ENCODE measurements at regions not wholly inside any gene's neighbourhood (a gene's known extent, or its start where the extent isn't known, plus 50 kb on each side); places are given as distances from the start of the nearest gene placed in this dataset.
"Not testable (repeated sequence)": the region's sequence is repeated elsewhere in the genome, so short reads cannot be mapped to it uniquely, and the experiment has no call there.

- H3K27me3 ChIP-seq (ENCODE audit: control insufficient read depth, insufficient read depth, low read length): no peaks in the 10 kb centered on the region
Observed at GRCh38 chr15:25246641-25247406, 192.0 kb downstream of the UBE3A start.

GRCh38 chr15:25247407-25248038 is 191.3 kb downstream of the UBE3A start:
- no peaks in the 10 kb centered on the region for H3K27me3 ChIP-seq (ENCODE audit: control insufficient read depth, insufficient read depth, low read length)
- no peak overlapping the region for H3K9ac ChIP-seq (ENCODE audit: low read depth, low read length)
- H3K36me3 ChIP-seq (ENCODE audit: control insufficient read depth, insufficient read depth, low read length): no peaks in the 10 kb centered on the region
- H3K27ac ChIP-seq (ENCODE audit: low read depth, low read length): no peak overlapping the region
- H3K9me3 ChIP-seq (ENCODE audit: control insufficient read depth, insufficient read depth, low read length): peaks cover 72% of the 10 kb centered on the region
- H3K4me3 ChIP-seq (ENCODE audit: low read depth, low read length): no peak overlapping the region
- H3K4me1 ChIP-seq (ENCODE audit: control insufficient read depth, insufficient read depth, low read length): no peaks in the 10 kb centered on the region

More at GRCh38 chr15:25246641-25247406, 192.0 kb downstream of the UBE3A start:
- Histone ChIP-seq H3K9me3 (ENCODE audit: control insufficient read depth, insufficient read depth, low read length) (peaks cover 76% of the 10 kb centered on the region), H3K36me3 (ENCODE audit: control insufficient read depth, insufficient read depth, low read length) (no peaks in the 10 kb centered on the region), H3K9ac (ENCODE audit: low read depth, low read length) (no peak overlapping the region), H3K4me1 (ENCODE audit: control insufficient read depth, insufficient read depth, low read length) (no peaks in the 10 kb centered on the region), H3K27ac (ENCODE audit: low read depth, low read length) (no peak overlapping the region), H3K4me3 (ENCODE audit: low read depth, low read length) (no peak overlapping the region)

- H3K4me1 ChIP-seq (ENCODE audit: control insufficient read depth, insufficient read depth, low read length); H3K4me3 ChIP-seq (ENCODE audit: low read depth, low read length); H3K27ac ChIP-seq (ENCODE audit: low read depth, low read length); H3K27me3 ChIP-seq (ENCODE audit: control insufficient read depth, insufficient read depth, low read length); H3K36me3 ChIP-seq (ENCODE audit: control insufficient read depth, insufficient read depth, low read length); H3K9ac ChIP-seq (ENCODE audit: low read depth, low read length): not testable (repeated sequence)
- H3K9me3 ChIP-seq (ENCODE audit: control insufficient read depth, insufficient read depth, low read length): peaks cover 66% of the 10 kb centered on the region
Observed at GRCh38 chr15:25248087-25248486, 190.7 kb downstream of the UBE3A start.

- no peak overlapping the region for H3K27ac ChIP-seq (ENCODE audit: low read depth, low read length)
- H3K4me3 ChIP-seq (ENCODE audit: low read depth, low read length): no peak overlapping the region
- no peaks in the 10 kb centered on the region for H3K36me3 ChIP-seq (ENCODE audit: control insufficient read depth, insufficient read depth, low read length)
- no peaks in the 10 kb centered on the region for H3K27me3 ChIP-seq (ENCODE audit: control insufficient read depth, insufficient read depth, low read length)
- no peak overlapping the region for H3K9ac ChIP-seq (ENCODE audit: low read depth, low read length)
- H3K4me1 ChIP-seq (ENCODE audit: control insufficient read depth, insufficient read depth, low read length): no peaks in the 10 kb centered on the region
- peaks cover 61% of the 10 kb centered on the region for H3K9me3 ChIP-seq (ENCODE audit: control insufficient read depth, insufficient read depth, low read length)
Observed at GRCh38 chr15:25248583-25249235, 190.1 kb downstream of the UBE3A start.

GRCh38 chr15:25249236-25250010 is 189.4 kb downstream of the UBE3A start:
- H3K36me3 ChIP-seq (ENCODE audit: control insufficient read depth, insufficient read depth, low read length): no peaks in the 10 kb centered on the region
- no peaks in the 10 kb centered on the region for H3K4me1 ChIP-seq (ENCODE audit: control insufficient read depth, insufficient read depth, low read length)
- H3K27ac ChIP-seq (ENCODE audit: low read depth, low read length): no peak overlapping the region
- H3K27me3 ChIP-seq (ENCODE audit: control insufficient read depth, insufficient read depth, low read length): no peaks in the 10 kb centered on the region
- peaks cover 69% of the 10 kb centered on the region for H3K9me3 ChIP-seq (ENCODE audit: control insufficient read depth, insufficient read depth, low read length)
- no peak overlapping the region for H3K4me3 ChIP-seq (ENCODE audit: low read depth, low read length)
- no peak overlapping the region for H3K9ac ChIP-seq (ENCODE audit: low read depth, low read length)

DNA sequence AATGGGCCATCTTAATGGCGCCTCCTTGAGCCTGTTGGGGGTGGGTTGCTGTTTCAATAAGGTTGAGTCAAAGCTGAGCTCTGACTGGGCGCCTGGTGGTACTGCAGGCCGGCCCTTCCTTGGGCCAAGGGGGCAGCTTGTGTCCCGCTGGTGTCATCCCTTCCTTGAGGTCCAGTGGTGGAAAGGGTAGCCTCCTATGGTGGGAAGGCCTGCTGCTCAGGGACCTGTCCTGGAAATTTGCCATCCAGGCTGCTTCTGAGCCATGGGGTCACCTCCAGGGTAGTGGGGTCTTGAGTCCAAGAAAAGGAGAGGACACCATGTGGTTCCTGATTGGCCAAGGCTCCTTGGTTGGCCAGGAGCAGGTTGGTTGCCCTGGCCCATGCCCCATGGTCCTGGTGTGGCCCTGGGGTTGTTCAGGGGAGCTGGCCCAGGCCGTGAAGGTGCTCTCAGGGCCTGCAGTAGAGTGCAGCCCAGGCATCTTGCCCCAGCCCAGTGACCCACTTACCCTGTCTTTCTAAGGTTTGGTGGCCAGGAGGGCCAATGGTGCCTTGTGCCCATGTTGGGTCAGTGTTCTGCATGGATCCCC is 188.7 kb downstream of the UBE3A start:
- Histone ChIP-seq H3K9ac (ENCODE audit: low read depth, low read length) (no peak overlapping the region), H3K27ac (ENCODE audit: low read depth, low read length) (no peak overlapping the region), H3K27me3 (ENCODE audit: control insufficient read depth, insufficient read depth, low read length) (no peaks in the 10 kb centered on the region), H3K4me3 (ENCODE audit: low read depth, low read length) (no peak overlapping the region), H3K36me3 (ENCODE audit: control insufficient read depth, insufficient read depth, low read length) (no peaks in the 10 kb centered on the region), H3K9me3 (ENCODE audit: control insufficient read depth, insufficient read depth, low read length) (peaks cover 71% of the 10 kb centered on the region), H3K4me1 (ENCODE audit: control insufficient read depth, insufficient read depth, low read length) (no peaks in the 10 kb centered on the region)

DNA sequence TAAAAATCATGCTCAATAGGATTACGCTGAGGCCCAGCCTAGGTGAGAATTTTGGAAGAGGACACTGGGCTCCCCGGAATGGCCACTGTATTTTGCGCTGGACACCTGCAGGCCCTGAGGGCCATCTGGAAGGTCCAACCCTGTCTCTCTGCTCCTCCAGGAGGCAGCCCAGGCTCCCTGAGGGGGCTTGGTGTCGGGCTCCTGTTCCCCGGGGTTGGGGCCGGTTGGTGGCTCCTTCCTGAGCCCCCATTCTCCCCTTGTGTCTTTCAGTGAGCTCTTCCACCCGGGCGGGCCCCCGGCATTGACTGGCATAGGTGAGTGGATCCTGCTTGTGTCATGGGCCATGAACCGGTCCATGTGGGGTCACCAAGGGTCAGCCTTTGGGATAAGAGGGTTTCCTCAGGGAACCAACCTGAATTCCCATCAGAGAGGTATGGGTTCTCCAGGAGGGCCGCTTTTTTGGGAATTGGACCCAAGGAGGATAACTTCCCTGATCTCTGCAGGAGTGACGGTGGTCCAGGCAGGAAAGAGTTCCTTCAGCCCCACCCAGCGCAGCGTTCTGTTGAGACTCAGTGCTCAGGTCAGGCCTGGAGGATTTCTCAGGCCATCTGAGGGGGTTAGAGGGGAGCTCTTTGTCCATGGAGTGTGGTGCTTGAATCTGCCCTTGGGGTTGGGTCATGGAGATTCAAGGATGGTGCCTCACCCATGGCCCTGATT is 187.8 kb downstream of the UBE3A start:
- Histone ChIP-seq H3K9me3 (ENCODE audit: control insufficient read depth, insufficient read depth, low read length) (peaks cover 66% of the 10 kb centered on the region), H3K36me3 (ENCODE audit: control insufficient read depth, insufficient read depth, low read length) (no peaks in the 10 kb centered on the region), H3K4me1 (ENCODE audit: control insufficient read depth, insufficient read depth, low read length) (no peaks in the 10 kb centered on the region), H3K9ac (ENCODE audit: low read depth, low read length) (no peak overlapping the region), H3K27me3 (ENCODE audit: control insufficient read depth, insufficient read depth, low read length) (no peaks in the 10 kb centered on the region), H3K4me3 (ENCODE audit: low read depth, low read length) (no peak overlapping the region), H3K27ac (ENCODE audit: low read depth, low read length) (no peak overlapping the region)

- Histone ChIP-seq H3K4me3 (ENCODE audit: low read depth, low read length) (no peak overlapping the region), H3K27me3 (ENCODE audit: control insufficient read depth, insufficient read depth, low read length) (no peaks in the 10 kb centered on the region), H3K9ac (ENCODE audit: low read depth, low read length) (no peak overlapping the region), H3K27ac (ENCODE audit: low read depth, low read length) (no peak overlapping the region), H3K36me3 (ENCODE audit: control insufficient read depth, insufficient read depth, low read length) (no peaks in the 10 kb centered on the region), H3K4me1 (ENCODE audit: control insufficient read depth, insufficient read depth, low read length) (no peaks in the 10 kb centered on the region), H3K9me3 (ENCODE audit: control insufficient read depth, insufficient read depth, low read length) (peaks cover 58% of the 10 kb centered on the region)
Observed at GRCh38 chr15:25251700-25252390, 187.0 kb downstream of the UBE3A start.

DNA sequence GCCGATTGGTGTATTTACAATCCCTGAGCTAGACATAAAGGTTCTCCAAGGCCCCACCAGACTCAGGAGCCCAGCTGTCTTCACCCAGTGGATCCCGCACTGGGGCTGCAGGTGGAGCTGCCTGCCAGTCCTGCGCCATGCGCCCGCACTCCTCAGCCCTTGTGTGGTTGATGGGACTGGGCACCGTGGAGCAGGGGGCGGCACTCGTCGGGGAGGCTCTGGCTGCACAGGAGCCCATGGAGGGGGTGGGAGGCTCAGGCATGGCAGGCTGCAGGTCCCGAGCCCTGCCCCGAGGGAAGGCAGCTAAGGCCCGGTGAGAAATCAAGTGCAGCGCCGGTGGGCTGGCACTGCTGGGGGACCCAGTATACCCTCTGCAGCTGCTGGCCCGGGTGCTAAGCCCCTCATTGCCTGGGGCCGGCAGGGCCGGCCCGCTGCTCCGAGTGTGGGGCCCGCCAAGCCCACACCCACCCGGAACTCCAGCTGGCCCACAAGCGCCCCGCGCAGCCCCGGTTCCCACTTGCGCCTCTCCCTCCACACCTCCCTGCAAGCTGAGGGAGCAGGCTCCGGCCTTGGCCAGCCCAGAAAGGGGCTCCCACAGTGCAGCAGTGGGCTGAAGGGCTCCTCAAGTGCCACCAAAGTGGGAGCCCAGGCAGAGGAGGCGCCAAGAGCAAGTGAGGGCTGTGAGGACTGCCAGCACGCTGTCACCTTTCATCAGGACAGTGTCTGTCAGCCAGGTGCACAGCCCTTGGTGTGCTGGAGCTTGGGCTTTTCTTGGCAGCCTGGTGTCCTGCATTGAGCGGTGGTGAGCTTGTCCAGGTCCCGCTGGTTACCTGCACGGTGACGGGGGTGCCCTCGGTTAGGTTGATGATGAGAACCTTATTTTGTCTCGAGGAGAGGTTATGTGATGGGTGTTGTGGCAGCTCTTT is 185.5 kb downstream of the UBE3A start:
- not testable (repeated sequence) for H3K36me3 ChIP-seq (ENCODE audit: control insufficient read depth, insufficient read depth, low read length); H3K4me1 ChIP-seq (ENCODE audit: control insufficient read depth, insufficient read depth, low read length); H3K4me3 ChIP-seq (ENCODE audit: low read depth, low read length); H3K9ac ChIP-seq (ENCODE audit: low read depth, low read length); H3K27ac ChIP-seq (ENCODE audit: low read depth, low read length); H3K27me3 ChIP-seq (ENCODE audit: control insufficient read depth, insufficient read depth, low read length)
- peaks cover 58% of the 10 kb centered on the region for H3K9me3 ChIP-seq (ENCODE audit: control insufficient read depth, insufficient read depth, low read length)

All from HUES48 (cell line).